NCI-H1105 treated with DMSO at 0.1 percent for 48 hours (cell line): ENCODE measurements at regions not wholly inside any gene's neighbourhood (a gene's known extent, or its start where the extent isn't known, plus 50 kb on each side); places are given as distances from the start of the nearest gene placed in this dataset.
"Not testable (repeated sequence)": the region's sequence is repeated elsewhere in the genome, so short reads cannot be mapped to it uniquely, and the experiment has no call there.

Source experiments
- DNase-seq: peaks from one replicate; lab custom pipeline; 2025; lab: John Stamatoyannopoulos, UW

GRCh38 chr3:82761858-82762257 lies 1000.4 kb upstream of the GBE1 start:
- no peak for DNase-seq

- no peak for DNase-seq
Observed at GRCh38 chr3:82745544-82745943, 984.1 kb upstream of the GBE1 start.

GRCh38 chr3:82743196-82743595 lies 981.8 kb upstream of the GBE1 start:
- DNase-seq, result no peak

GRCh38 chr3:82741346-82741745 lies 979.9 kb upstream of the GBE1 start:
- DNase-seq, result no peak

GRCh38 chr3:82739390-82739789 lies 977.9 kb upstream of the GBE1 start:
- DNase-seq, result no peak

GRCh38 chr3:82736696-82737277 lies 975.3 kb upstream of the GBE1 start:
- DNase-seq, result no peak

- DNase-seq, result no peak
Observed at GRCh38 chr3:82715091-82715856, 953.8 kb upstream of the GBE1 start.

- no peak for DNase-seq
Observed at GRCh38 chr3:82707035-82707434, 945.6 kb upstream of the GBE1 start.

- no peak for DNase-seq
Observed at GRCh38 chr3:82685761-82686160, 924.3 kb upstream of the GBE1 start.

GRCh38 chr3:82676356-82677026 lies 915.0 kb upstream of the GBE1 start:
- no peak for DNase-seq

- no peak for DNase-seq
Observed at GRCh38 chr3:82672966-82673365, 911.5 kb upstream of the GBE1 start.

GRCh38 chr3:82671466-82671865 lies 910.0 kb upstream of the GBE1 start:
- no peak for DNase-seq

GRCh38 chr3:82654708-82655107 lies 893.3 kb upstream of the GBE1 start:
- no peak for DNase-seq

- DNase-seq, result no peak
Observed at GRCh38 chr3:82643948-82644347, 882.5 kb upstream of the GBE1 start.

GRCh38 chr3:82641701-82642100 lies 880.3 kb upstream of the GBE1 start:
- no peak for DNase-seq

GRCh38 chr3:82640254-82640653 lies 878.8 kb upstream of the GBE1 start:
- DNase-seq, result no peak

- DNase-seq, result no peak
Observed at GRCh38 chr3:82637574-82637973, 876.1 kb upstream of the GBE1 start.

GRCh38 chr3:82636177-82636576 lies 874.7 kb upstream of the GBE1 start:
- DNase-seq, result no peak

GRCh38 chr3:82633319-82633718 lies 871.9 kb upstream of the GBE1 start:
- no peak for DNase-seq

GRCh38 chr3:82629937-82630336 lies 868.5 kb upstream of the GBE1 start:
- DNase-seq, result no peak

GRCh38 chr3:82628385-82629014 lies 867.1 kb upstream of the GBE1 start:
- DNase-seq, result peak; percentile 7

- peak; percentile 2 for DNase-seq
Observed at GRCh38 chr3:82627733-82628132, 866.3 kb upstream of the GBE1 start.

- DNase-seq, result not testable (repeated sequence)
Observed at GRCh38 chr3:82620744-82621143, 859.3 kb upstream of the GBE1 start.
